Gastrocnemius medialis (tissue), 4 donors: ENCODE measurements at regions not wholly inside any gene's neighbourhood (a gene's known extent, or its start where the extent isn't known, plus 50 kb on each side); places are given as distances from the start of the nearest gene placed in this dataset.

Source experiments
- CTCF ChIP-seq, 5 experiments: fragments of 450-650 bp in 3 of 5; fragments of 200-600 bp in 2 of 5; sonication (generic) in 2 of 5; IDR thresholded peaks in 4 of 5; conservative IDR thresholded peaks in 1 of 5; 1 replicate in 4 of 5; 2 replicates in 1 of 5; pipeline ENCODE4 v1.5.1; 2016 to 2019; ENCODE audit warnings: antibody characterized with exemption in 5 of 5, mild to moderate bottlenecking in 3 of 5, moderate library complexity in 3 of 5
- POLR2A ChIP-seq, 2 donors: fragments of 450-650 bp; IDR thresholded peaks; one replicate each; pipeline ENCODE4 v1.6.1; 2017; ENCODE audit warnings: antibody characterized with exemption in 2 of 2, mild to moderate bottlenecking in 2 of 2, moderate library complexity in 2 of 2

GRCh38 chr12:58301038-58301729 is 359.8 kb downstream of the ATP23 start:
- TF ChIP-seq CTCF (IDR thresholded peaks at IDR 0.05 in 4 of 5, conservative IDR thresholded peaks at IDR 0.05 in 1 of 5) (no peak), POLR2A (IDR thresholded peaks at IDR 0.05) (no peak)
